Vagina (tissue), 2 donors: ENCODE measurements at regions not wholly inside any gene's neighbourhood (a gene's known extent, or its start where the extent isn't known, plus 50 kb on each side); places are given as distances from the start of the nearest gene placed in this dataset.

Experiments
- POLR2A ChIP-seq, 2 donors: fragments of 450-650 bp; IDR thresholded peaks; one replicate each; pipeline ENCODE4 v1.6.1; 2017; ENCODE audit warnings: antibody characterized with exemption in 2 of 2, mild to moderate bottlenecking in 2 of 2, moderate library complexity in 2 of 2
- POLR2AphosphoS5 ChIP-seq, 2 donors: sonication (generic); formaldehyde crosslinking; IDR thresholded peaks; one replicate each; pipeline ENCODE4 v1.9.0; 2017; ENCODE audit warnings: antibody characterized with exemption in 2 of 2, mild to moderate bottlenecking in 2 of 2, low read depth in 1 of 2; ENCODE audit not compliant: insufficient read depth in 1 of 2
- TF ChIP-seq, protein P1 (sequence below), 3 experiments: fragments of 450-650 bp in 2 of 3; fragments of 200-600 bp in 1 of 3; sonication (generic) in 1 of 3; IDR thresholded peaks; one replicate each; pipeline ENCODE4 v1.5.1; 2017 to 2019; ENCODE audit warnings: antibody characterized with exemption in 3 of 3, mild to moderate bottlenecking in 2 of 3, moderate library complexity in 2 of 3

DNA sequence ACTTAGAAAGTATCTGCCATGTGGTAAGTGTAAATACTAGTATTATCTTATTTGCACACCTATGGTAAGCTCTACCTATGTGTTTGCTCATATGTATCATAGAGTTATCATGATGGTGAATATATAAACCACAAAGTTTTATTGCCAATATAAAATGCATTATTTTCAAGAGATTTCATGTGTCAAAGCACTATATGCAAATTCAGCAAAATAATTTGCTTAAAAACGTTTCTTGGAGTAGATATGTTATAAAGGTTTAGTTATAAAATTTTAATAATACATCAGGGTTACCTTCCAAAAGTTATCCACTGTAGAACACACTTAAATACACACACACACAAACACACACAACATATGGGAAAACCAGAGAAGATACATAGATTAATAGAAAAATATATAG, 1431.7 kb upstream of the C9orf72 start:
- TF ChIP-seq, protein P1, sequence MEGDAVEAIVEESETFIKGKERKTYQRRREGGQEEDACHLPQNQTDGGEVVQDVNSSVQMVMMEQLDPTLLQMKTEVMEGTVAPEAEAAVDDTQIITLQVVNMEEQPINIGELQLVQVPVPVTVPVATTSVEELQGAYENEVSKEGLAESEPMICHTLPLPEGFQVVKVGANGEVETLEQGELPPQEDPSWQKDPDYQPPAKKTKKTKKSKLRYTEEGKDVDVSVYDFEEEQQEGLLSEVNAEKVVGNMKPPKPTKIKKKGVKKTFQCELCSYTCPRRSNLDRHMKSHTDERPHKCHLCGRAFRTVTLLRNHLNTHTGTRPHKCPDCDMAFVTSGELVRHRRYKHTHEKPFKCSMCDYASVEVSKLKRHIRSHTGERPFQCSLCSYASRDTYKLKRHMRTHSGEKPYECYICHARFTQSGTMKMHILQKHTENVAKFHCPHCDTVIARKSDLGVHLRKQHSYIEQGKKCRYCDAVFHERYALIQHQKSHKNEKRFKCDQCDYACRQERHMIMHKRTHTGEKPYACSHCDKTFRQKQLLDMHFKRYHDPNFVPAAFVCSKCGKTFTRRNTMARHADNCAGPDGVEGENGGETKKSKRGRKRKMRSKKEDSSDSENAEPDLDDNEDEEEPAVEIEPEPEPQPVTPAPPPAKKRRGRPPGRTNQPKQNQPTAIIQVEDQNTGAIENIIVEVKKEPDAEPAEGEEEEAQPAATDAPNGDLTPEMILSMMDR (IDR thresholded peaks at IDR 0.05): no peak
- TF ChIP-seq POLR2A (IDR thresholded peaks at IDR 0.05) (no peak), POLR2AphosphoS5 (IDR thresholded peaks at IDR 0.05; ENCODE audit: insufficient read depth in 1 of 2, low read depth in 1 of 2) (no peak)
